ENCODE measurements at regions not wholly inside any gene's neighbourhood (a gene's known extent, or its start where the extent isn't known, plus 50 kb on each side); places are given as distances from the start of the nearest gene placed in this dataset.

- Histone ChIP-seq H3F3A (ENCODE audit: insufficient read depth, low read length, poor library complexity, severe bottlenecking) (no peaks in the 10 kb centered on the region), H2AFZ (ENCODE audit: low read depth, low read length) (no peak overlapping the region), H3K4me2 (ENCODE audit: low read length) (no peak overlapping the region), H3K27ac (ENCODE audit: low read length) (no peak overlapping the region), H3K36me3 (ENCODE audit: insufficient read depth, low read length) (no peaks in the 10 kb centered on the region), H3K9me3 (ENCODE audit: low read length) (no peaks in the 10 kb centered on the region), H4K20me1 (ENCODE audit: insufficient read depth) (no peaks in the 10 kb centered on the region), H3K79me2 (replicated peaks; ENCODE audit: insufficient read depth, low read length) (no peaks in the 10 kb centered on the region), H3K27me3 (ENCODE audit: insufficient read depth, low read depth, low read length) (no peaks in the 10 kb centered on the region), H3K9me2 (ENCODE audit: insufficient read depth, low read length) (no peaks in the 10 kb centered on the region), H3K4me3 (ENCODE audit: low read length) (no peak overlapping the region), H3K9ac (ENCODE audit: low read length) (no peak overlapping the region)
- TF ChIP-seq SMC3 (conservative IDR thresholded peaks at IDR 0.05; ENCODE audit: poor library complexity) = no peak
- TF ChIP-seq TAF1 (IDR thresholded peaks at IDR 0.05; ENCODE audit: low read depth) = no peak
- TF ChIP-seq EP300 (conservative IDR thresholded peaks at IDR 0.05; ENCODE audit: poor library complexity, severe bottlenecking) = no peak
- no peak for TF ChIP-seq RAD21 (conservative IDR thresholded peaks at IDR 0.05)
- TF ChIP-seq MXI1 (conservative IDR thresholded peaks at IDR 0.05; ENCODE audit: poor library complexity, severe bottlenecking) = no peak
- no peak for TF ChIP-seq POLR2AphosphoS5 (IDR thresholded peaks at IDR 0.05)
- no peak for TF ChIP-seq CTCF (IDR thresholded peaks at IDR 0.05; ENCODE audit: poor library complexity, severe bottlenecking)
- TF ChIP-seq REST (IDR thresholded peaks at IDR 0.05; ENCODE audit: borderline replicate concordance) = no peak
- no peak for TF ChIP-seq EZH2 (IDR thresholded peaks at IDR 0.05; ENCODE audit: borderline replicate concordance, insufficient read depth, low read length, poor library complexity, severe bottlenecking)
Observed at GRCh38 chr7:32399311-32399710, 90.9 kb downstream of the LSM5 start.

GRCh38 chr7:32395168-32395567, 95.0 kb downstream of the LSM5 start:
- no peak overlapping the region for H3K4me2 ChIP-seq (ENCODE audit: low read length)
- no peaks in the 10 kb centered on the region for H3K9me2 ChIP-seq (ENCODE audit: insufficient read depth, low read length)
- H2AFZ ChIP-seq (ENCODE audit: low read depth, low read length) = no peak overlapping the region
- no peaks in the 10 kb centered on the region for H3K27me3 ChIP-seq (ENCODE audit: insufficient read depth, low read depth, low read length)
- H4K20me1 ChIP-seq (ENCODE audit: insufficient read depth) = no peaks in the 10 kb centered on the region
- H3K36me3 ChIP-seq (ENCODE audit: insufficient read depth, low read length) = no peaks in the 10 kb centered on the region
- H3F3A ChIP-seq (ENCODE audit: insufficient read depth, low read length, poor library complexity, severe bottlenecking) = no peaks in the 10 kb centered on the region
- H3K4me3 ChIP-seq (ENCODE audit: low read length) = no peak overlapping the region
- H3K27ac ChIP-seq (ENCODE audit: low read length) = no peak overlapping the region
- H3K9me3 ChIP-seq (ENCODE audit: low read length) = no peaks in the 10 kb centered on the region
- H3K79me2 ChIP-seq (replicated peaks; ENCODE audit: insufficient read depth, low read length) = no peaks in the 10 kb centered on the region
- TF ChIP-seq EP300 (conservative IDR thresholded peaks at IDR 0.05; ENCODE audit: poor library complexity, severe bottlenecking) (no peak), TAF1 (IDR thresholded peaks at IDR 0.05; ENCODE audit: low read depth) (no peak), RAD21 (conservative IDR thresholded peaks at IDR 0.05) (no peak), SMC3 (conservative IDR thresholded peaks at IDR 0.05; ENCODE audit: poor library complexity) (no peak)
- no peak overlapping the region for H3K9ac ChIP-seq (ENCODE audit: low read length)

GRCh38 chr7:32393861-32394260, 96.3 kb downstream of the LSM5 start:
- H3K9me3 ChIP-seq (ENCODE audit: low read length) = no peaks in the 10 kb centered on the region
- H3K4me3 ChIP-seq (ENCODE audit: low read length) = no peak overlapping the region
- H3K9ac ChIP-seq (ENCODE audit: low read length) = no peak overlapping the region
- no peak overlapping the region for H3K27ac ChIP-seq (ENCODE audit: low read length)
- TF ChIP-seq RAD21 (conservative IDR thresholded peaks at IDR 0.05) (no peak), TAF1 (IDR thresholded peaks at IDR 0.05; ENCODE audit: low read depth) (no peak), POLR2AphosphoS5 (IDR thresholded peaks at IDR 0.05) (no peak), REST (IDR thresholded peaks at IDR 0.05; ENCODE audit: borderline replicate concordance) (no peak), SMC3 (conservative IDR thresholded peaks at IDR 0.05; ENCODE audit: poor library complexity) (no peak), EP300 (conservative IDR thresholded peaks at IDR 0.05; ENCODE audit: poor library complexity, severe bottlenecking) (no peak), EZH2 (IDR thresholded peaks at IDR 0.05; ENCODE audit: borderline replicate concordance, insufficient read depth, low read length, poor library complexity, severe bottlenecking) (no peak), MXI1 (conservative IDR thresholded peaks at IDR 0.05; ENCODE audit: poor library complexity, severe bottlenecking) (no peak), CTCF (IDR thresholded peaks at IDR 0.05; ENCODE audit: poor library complexity, severe bottlenecking) (no peak)
- no peaks in the 10 kb centered on the region for H3K9me2 ChIP-seq (ENCODE audit: insufficient read depth, low read length)
- no peaks in the 10 kb centered on the region for H3K36me3 ChIP-seq (ENCODE audit: insufficient read depth, low read length)
- no peaks in the 10 kb centered on the region for H4K20me1 ChIP-seq (ENCODE audit: insufficient read depth)
- no peaks in the 10 kb centered on the region for H3K79me2 ChIP-seq (replicated peaks; ENCODE audit: insufficient read depth, low read length)
- H2AFZ ChIP-seq (ENCODE audit: low read depth, low read length) = no peak overlapping the region
- H3K4me2 ChIP-seq (ENCODE audit: low read length) = no peak overlapping the region
- H3K27me3 ChIP-seq (ENCODE audit: insufficient read depth, low read depth, low read length) = no peaks in the 10 kb centered on the region
- no peaks in the 10 kb centered on the region for H3F3A ChIP-seq (ENCODE audit: insufficient read depth, low read length, poor library complexity, severe bottlenecking)

Data from neural cell (in vitro differentiated cells).